Nucleus accumbens (tissue), 56 donors: ENCODE measurements at regions not wholly inside any gene's neighbourhood (a gene's known extent, or its start where the extent isn't known, plus 50 kb on each side); places are given as distances from the start of the nearest gene placed in this dataset.

Experiments used
- DNase-seq, 56 donors: peaks; one replicate each; lab custom pipeline; 2025; lab: John Stamatoyannopoulos, UW

DNA sequence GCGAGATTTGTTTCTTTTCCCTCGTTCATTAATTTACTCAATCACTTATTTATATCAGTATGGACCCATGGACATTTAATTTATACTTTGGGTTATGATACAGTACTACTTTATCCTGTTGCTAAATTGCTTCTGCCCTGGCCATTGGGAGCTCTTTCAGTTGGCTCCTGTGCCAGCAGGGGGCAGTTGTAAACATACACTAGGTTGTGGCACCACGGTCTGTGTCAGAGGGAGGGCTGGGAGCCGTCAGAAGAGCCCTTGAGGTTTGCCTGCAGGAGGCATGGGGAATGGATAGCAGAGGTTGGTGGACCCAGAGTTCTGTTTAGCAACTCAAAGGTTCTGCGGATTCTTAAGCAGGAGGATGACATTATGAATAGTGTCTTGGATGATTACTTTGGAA is 94.3 kb downstream of the ERCC5 start:
- DNase-seq = no peak

DNA sequence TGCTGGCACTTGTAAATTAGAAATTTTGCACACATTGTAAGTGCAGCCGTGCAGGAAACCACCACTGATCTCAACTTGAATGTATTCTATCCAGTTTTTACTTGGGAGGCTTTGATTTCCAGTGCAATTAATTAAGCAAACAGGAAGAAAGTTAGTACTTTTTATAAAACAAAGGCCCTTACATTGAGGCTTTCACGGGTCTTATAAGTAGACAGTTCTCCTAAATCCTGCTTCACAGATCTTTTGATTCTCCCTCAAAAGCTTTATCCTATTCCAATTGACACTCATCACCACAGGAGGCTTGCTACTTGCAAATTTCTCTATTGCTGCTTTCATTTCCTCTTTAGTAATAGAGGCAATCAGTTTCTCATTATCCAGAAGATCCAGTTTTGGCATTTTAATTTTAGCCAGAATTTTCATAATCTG is 90.1 kb downstream of the ERCC5 start:
- DNase-seq = no peak

DNA sequence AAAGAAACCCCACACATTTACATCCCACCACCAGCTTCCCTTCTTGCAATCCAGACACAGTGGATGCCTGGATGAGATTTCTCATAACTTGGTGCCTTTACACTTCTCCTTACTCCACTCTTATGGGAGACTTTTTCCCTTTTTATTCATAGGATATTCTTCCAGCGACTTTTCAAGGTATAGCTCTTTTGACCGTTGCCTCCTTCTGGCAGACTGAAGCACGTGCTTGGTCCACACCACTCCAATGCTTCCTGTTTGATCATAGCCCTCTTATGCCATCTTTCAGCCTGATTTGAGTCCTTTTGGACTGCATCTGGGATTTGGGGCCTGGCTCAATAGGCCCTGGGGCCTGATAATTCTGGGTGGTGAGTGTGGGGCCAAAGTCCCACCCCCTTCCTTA is 87.7 kb downstream of the ERCC5 start:
- no peak for DNase-seq

DNA sequence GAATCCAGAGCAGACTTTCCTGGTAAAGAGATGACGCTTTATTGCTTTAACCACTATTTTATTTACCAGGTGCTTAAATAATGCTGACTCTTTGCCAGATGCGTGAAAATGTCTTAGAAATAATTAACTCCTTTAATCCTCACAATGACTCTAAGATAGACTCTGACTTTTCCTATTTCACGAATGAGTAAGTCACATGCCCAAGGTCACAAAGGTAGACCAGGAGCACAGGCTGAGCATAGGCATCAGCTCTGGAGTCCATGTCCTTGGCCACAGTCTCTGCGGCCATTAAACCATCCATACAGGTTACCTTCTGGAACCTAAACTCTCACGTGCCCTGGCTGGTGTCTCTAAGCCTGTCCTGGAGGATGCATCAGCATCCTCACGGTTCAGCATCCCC is 87.3 kb downstream of the ERCC5 start:
- no peak for DNase-seq

DNA sequence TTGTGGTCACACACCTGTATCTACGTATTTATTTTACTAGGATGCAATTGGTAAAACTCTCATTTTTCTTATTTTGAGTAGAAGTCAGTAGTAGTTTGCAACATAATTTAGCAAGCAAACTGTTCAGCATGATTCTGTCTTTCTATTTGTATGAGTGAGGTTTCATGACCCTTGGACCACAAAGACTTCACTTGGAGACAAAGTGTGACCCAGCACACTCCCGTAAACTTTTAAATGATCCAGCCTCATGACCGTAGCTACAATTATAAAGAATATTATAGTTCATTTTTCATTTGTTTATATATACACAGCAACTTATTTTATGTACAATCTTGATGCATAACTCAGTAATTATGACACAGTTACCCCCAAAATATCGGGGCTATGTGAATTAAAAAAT is 86.5 kb downstream of the ERCC5 start:
- no peak for DNase-seq

DNA sequence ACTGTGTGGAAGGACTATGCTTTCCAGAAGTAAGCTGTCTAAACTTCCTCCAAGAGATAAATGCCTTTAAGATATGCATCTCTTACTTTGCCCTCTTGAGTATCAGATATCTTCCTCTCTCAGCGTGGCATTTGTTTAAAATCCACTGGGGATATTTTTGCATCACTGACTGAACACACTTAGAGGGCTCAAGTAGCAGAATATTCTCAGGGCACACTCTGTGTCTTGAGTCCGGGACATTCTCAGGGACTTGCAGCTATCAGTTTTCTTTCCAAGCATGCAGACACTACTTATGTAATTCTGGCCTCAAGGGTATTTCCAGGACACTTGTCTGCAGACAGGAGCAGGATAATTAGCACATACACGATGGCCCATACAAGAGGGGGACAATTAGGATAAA is 84.7 kb downstream of the ERCC5 start:
- no peak for DNase-seq

DNA sequence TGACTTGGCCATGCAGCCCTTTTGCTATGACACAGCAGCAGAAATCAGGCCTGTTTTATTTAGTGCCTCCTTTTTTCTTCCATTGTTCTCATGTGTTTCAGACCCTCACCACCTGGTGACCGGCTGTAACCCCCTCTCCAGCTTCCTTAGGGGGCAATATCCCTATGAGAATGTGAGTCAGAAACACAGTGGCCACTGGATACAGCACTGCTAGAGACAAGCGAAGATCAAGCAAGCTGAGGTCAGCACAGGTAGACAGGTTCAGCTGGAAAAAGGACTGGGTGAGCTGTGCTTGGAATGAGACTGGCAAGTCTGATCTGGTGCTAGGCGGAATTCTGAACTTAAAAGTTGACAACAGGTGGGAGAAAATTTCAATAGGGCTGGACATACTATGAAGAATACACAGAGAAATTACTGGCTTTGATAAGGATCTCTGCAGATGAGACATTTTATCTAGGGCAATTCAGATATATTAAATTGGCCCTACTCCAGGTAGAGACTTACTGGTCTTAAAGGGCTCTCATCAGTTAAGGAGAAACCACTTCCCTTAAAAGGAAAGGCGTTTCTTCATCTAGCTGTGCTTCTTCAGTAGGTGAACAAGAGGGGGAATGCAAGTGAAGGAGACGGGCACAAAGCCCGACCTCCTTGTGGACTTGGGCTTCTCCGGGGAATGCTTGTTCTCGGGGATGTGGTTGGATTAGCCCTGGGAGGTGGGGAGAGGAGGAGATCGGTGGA is 83.3 kb downstream of the ERCC5 start:
- no peak for DNase-seq
